GM21717 (cell line): ENCODE measurements at regions not wholly inside any gene's neighbourhood (a gene's known extent, or its start where the extent isn't known, plus 50 kb on each side); places are given as distances from the start of the nearest gene placed in this dataset.
A peak's percentile ranks its signal among the peaks of the same experiment; 100 is the strongest.
"Not testable (repeated sequence)": the region's sequence is repeated elsewhere in the genome, so short reads cannot be mapped to it uniquely, and the experiment has no call there.

Experiments
- ATAC-seq: cut with Tn5 transposase; IDR thresholded peaks from one replicate; pipeline ENCODE4 v1.9.1; 2021; ENCODE audit warnings: mild to moderate bottlenecking, moderate library complexity; ENCODE audit not compliant: unreplicated experiment

DNA sequence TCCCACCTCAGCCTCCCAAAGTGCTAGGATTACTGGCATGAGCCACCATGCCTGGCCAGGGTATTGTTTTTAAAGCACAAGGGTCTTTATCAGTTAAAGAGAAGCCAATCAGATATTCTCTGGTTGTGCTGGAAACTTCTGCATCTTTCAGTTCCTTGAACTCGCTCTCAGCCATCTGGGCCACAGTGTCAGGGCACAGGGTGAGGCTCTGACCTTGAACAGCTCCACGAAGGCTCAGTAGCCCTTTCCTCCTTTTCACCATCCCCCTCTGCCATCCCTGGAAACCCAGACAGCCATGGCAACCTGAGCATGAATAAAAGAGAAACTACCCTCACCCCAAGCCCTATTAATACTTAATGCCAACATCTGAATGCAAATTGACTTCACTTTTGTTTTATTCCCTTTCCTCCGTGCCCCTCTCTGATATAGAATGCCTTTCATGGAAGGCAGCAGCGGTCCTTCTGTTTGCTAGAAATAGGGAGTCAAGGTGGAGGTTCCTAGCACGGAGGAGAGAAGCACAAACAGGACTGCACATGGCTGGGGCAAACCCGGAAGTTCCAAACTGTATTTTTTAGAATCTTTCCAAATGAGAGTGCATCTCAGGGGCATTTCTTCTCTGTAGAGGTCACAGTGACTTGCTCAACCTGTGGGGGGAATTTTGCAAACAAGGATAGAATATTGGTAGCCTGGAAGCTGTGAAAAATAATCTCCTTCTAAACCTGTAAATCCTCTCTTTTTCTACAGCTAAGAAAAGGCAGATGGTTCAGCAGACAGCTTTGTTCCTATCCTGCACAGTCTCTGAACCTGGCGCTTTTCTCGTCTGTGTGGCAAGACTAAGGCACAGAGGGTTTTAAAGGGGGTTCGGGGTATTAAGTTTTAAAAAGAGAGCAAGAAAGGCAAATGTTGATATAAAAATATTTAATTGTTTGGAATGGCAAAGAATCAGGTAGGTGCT is 176.4 kb upstream of the RREB1 start:
- ATAC-seq: no peak

DNA sequence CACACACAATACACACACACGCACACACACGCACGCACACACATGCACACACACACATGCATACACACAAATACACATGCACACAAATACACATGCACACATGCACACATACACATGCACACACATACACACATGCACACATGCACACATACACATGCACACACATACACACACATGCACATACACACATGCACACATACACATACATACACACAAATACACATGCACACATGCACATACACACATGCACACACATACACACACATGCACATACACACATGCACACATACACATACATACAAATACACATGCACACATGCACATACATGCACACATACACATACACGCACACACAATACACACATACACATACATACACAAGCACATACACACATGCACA is 175.4 kb upstream of the RREB1 start:
- ATAC-seq: no peak

DNA sequence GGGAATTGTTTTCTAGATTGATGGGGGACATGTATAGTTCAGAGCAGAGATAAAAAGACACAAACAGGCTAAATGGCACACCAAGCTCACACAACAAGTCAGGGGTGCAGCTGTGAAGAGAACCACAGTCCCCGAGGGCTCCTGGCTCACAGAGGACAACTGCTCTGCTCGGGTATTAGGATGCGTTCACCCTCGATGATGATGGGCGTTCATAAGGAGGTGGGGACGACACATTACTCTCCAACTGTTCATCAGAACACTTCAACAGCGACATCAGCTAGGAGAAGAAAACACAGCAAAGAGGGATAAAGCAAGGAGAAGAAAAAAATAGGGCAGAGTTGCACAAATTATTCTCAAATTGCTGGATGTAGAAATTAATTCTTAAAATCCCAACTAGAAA is 174.8 kb upstream of the RREB1 start:
- no peak for ATAC-seq

DNA sequence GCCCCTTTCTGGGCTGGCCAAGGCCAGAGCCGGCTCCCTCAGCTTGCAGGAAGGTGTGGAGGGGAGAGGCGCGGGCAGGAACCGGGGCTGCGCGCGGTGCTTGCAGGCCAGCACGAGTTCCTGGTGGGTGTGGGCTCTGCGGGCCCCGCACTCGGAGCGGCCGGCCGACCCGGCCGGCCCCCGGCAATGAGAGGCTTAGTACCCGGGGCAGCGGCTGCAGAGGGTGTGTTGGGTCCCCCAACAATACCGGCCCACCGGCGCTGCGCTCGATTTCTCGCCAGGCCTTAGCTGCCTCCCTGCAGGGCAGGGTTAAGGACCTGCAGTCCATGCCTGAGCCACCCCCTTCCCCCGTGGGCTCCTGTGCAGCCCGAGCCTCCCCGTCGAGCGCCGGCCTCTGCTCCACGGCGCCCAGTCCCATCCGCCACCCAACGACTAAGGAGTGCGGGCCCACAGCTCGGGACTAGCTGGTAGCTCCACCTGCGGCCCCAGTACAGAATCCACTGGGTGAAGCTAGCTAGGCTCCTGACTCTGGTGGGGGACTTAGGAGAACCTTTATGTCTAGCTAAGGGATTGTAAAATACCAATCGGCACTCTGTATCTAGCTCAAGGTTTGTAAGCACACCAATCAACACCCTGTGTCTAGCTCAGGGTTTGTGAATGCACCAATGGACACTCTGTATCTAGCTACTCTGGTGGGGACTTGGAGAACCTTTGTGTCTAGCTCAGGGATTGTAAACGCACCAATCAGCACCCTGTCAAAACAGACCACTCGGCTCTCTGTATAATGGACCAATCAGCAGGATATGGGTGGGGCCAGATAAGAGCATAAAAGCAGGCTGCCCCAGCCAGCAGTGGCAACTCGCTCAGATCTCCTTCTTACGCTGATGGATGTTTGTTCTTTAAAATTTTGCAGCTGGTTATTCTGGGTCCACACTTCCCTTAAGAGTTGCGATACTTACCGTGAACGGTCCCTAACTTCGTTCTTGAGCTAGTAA is 167.4 kb upstream of the RREB1 start:
- no peak for ATAC-seq

DNA sequence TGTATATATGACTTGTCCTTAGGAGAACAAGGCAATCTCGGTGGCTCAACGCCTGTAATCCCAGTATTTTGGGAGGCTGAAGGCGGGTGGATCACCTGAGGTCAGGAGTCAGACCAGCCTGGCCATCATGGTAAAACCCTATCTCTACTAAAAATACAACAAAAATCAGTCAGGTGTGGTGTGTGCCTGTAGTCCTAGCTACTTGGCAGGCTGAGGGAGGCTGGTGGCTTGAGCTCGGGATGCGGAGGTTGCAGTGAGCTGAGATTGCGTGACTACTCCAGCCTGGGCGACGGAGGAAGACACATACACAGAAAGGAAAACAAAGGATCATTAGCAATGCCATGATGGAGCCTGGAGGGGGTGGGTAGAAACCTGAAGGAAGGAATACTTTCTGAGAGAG is 166.6 kb upstream of the RREB1 start:
- ATAC-seq: no peak

DNA sequence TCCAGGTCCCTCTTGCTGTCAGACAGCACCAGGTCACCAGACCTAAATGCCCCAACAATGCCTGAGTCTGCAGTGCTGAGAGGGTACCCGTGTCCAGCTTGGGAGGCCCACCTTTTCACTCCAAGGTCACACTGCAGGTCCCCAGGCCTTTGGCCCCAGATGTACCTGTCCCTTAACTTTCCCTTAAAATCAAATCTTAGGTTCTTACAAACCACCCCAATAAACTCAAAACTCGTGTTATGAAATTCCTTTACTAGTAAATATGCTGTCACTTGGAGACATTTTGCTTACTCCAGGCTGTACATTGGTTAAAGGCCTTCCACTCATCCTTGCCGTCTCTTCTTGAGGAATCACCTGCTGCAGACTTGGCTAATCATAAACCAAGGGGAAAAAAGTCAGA is 165.7 kb upstream of the RREB1 start:
- ATAC-seq: no peak

DNA sequence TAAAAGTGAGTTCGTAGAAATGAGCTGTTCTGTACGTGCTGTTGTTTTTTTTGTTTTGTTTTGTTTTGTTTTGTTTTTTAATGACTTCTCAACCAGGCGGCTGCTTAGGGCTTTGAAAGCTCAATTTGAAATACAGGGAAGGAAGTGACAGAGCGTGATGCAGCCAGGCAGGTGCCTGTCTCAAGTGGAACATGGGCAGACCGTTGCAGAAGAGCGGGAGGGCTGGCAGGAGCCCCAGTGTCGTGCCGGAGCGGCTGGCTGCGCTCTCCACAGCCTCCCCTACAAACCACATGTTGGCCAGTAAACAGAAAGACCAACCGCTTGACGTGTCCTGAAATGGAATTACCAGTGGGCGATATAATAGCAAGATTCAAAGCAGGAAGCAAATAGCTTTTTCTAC is 164.9 kb upstream of the RREB1 start:
- ATAC-seq: peak; percentile 63

DNA sequence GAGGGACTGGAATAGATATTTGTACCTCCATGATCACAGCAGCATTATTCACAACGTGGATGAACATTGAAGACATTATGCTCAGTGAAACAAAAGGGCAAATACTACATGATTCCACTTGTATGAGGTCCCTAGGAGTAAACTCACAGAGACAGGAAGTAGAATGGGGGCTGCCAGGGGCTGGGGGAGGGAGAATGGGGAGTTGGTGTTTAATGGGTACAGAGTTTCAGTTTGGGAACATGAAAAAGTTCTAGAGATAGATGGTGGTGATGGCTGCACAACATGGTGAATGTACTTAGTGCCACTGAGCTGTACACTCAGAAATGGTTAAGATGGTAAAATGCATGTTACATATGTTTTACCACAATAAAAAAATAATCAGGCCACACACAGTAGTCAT is 164.3 kb upstream of the RREB1 start:
- no peak for ATAC-seq

DNA sequence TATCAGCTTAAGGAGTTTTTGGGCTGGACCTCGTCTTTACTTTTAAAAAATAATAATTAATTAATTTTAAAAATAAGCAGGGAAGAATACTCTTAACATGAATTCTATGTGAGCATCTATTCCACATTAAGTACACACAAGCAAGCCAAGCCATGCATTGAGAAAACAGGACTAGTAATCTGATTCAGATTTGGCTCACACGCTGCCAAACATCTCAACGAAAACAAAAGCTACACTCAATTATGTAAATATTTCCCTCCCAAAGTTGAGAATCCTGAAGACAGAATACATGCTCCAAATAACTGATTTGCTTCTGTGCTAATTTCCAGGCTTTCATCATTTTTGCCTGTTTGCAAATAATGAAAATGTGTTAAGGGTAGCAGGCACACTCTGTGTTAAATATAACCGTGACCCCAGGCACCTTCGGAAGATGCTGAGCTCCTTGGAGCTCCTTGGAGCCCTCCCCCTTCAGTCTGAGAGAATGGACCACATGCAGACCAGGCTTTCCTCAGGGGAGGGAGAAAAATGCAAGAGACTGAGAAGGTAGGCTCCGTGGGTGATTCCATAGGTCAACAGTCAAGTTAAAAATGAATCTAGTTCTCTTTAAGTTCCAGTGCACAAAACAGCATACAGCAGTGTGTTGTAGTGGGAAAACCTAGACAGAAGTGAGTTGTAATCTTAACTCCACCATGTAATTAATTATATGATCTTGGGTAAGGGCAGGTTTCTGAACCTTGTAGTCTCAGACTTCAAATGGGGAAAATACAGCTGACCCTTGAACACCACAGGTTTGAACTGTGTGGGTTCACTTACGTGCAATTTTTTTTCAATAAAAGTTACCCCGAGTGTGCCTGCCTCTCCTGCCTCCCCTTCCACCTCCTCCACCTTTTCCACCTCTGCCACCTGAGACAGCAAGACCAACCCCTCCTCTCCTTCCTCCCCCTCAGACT is 161.3 kb upstream of the RREB1 start:
- no peak for ATAC-seq

DNA sequence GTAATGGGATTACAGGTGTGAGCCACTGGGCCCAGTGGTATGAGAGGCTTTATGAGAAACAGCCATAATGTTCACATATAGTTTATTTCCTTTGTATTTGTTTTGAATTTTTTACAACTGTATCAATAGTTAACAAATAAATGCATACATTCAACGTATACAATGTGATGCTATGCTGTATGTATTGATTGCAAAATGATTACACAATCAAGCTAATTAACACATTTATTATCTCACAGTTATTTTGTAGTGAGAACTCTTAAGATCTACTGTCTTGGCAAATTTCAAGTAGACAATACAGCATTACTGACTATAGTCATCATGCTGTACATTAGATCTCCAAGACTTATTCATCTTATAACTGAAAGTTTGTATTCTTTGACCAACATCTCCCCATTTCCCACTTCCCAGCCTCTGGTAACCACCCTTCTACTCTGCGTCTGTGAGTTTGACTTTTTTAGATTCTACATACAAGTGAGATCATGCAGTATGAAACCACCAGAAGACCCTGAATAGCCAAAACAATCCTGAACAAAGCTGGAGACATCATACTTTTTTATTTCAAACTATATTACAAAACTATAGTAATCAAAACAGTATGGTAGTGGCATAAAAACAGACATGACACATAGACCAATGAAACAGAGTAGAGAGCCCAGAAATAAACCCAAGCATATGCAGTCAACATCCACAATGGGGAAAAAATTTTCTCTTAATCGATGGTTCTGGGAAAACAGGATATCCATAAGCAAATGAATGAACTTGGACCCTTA is 157.2 kb upstream of the RREB1 start:
- no peak for ATAC-seq

DNA sequence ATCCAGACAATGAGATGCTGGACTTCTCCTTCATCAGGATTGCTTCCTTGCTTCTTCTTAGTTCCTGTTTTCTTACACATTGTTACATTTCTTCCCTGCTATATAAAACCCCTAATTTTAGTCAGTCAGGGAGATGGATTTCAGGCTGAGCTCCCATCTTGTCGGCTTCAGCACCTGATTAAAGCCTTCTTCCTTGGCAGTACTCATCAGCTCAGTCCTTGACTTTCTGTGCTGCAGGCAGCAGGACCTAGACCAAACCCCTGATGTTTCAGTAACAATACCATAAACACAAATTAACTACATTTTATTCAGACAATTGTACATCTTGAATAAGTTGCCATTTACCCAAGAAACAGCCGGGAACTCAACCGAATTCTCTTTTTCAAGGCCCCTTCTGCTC is 156.4 kb upstream of the RREB1 start:
- ATAC-seq: no peak

DNA sequence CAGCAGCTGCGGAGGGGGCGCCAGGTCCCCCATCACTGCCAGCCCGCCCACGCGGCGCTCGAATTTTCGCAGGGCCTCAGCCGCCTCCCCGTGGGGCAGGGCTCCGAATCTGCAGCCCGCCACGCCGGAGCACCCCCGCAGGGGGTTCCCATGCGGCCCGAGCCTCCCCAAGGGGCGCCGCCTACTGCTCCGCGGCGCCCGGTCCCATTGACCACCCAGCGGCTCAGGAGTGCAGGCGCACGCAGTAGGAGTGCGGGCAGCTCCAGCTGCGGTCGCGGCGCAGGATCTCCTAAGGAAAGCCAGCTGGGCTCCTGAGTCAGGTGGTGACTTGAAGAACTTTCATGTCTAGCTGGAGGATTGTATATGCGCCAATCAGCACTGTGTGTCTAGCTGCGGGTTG is 155.3 kb upstream of the RREB1 start:
- no peak for ATAC-seq

DNA sequence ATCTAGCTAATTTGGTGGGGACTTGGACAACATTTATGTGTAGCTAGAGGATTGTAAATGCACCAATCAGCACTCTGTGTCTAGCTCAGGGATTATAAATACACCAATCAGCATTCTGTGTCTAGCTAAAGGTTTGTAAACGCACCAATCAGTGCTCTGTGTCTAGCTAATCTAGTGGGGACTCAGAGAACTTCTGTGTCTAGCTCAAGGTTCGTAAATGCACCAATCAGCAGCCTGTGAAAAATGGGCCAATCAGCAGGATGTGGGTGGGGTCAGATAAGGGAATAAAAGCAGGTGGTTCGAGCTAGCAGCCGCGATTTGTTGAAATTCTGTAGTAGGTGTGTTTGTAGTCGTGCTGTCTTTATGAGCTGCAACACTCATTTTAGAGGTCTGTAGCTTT is 154.8 kb upstream of the RREB1 start:
- not testable (repeated sequence) for ATAC-seq

DNA sequence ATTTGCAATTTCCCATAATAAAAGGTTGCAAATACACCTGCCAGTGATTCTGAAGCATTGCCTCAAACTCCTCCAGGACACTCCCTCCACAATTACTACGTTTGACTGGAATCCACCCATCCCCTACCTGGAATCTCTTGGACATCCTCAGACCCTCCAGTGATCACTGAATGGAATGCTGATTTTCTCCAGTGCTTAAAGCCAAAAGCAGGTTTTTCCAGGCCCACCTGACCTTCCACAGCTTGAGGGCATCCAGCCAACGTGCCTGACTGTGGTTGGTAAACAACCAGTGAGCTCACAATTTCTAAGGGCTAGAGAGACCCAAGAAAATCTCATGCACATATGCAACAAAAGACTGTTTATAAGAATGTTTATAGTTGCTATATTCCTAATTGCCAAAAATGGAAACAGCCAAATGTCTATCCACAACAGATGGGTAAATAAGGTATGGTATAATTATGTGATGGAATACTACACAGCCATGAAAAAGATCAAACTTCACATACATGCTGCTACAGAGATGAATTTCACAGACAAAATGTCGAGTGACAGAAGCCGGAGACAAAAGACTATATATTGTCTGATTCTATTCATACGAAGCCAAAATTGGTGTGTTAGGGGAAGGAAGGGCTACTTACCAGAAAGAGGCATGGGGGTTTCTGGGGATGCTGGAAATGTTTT is 147.1 kb upstream of the RREB1 start:
- no peak for ATAC-seq

DNA sequence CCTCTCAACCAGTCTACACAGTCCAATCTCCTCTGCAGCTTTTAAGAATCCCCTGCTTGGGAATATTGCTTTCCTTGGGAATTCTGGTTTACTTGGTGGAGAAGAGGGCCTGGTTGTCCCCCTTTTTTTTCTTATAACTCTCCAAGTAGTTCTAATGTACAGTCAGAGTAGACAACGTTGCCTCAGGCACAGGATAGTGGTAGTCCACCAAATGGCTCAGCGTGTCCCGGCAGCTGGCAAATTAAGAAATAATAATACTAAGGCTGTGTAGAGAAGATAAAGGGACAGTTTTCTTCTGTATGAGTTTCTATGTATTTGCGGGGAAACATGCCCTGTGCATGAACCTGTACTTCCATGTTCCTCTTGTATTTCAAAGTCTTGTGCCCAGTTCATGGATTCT is 145.7 kb upstream of the RREB1 start:
- ATAC-seq: no peak

DNA sequence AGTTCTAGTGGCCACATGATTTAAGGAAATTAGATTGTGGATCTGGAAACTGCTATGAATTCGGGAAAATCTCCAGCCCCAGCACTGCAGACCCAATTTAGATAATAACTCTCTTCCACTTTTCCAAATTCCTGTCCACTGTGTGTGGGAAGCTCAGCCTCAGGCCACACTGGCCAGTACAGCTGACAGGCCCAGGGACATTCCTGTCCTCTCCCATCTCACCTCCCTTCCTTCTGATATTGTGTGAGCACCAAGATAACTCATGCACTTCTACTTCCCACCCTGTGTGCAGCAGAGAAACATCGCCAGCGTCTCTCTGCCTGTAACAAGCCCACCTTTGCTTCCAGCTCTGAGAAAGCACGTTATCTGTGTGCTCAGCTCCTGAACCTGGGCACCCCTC is 145.1 kb upstream of the RREB1 start:
- ATAC-seq: no peak

DNA sequence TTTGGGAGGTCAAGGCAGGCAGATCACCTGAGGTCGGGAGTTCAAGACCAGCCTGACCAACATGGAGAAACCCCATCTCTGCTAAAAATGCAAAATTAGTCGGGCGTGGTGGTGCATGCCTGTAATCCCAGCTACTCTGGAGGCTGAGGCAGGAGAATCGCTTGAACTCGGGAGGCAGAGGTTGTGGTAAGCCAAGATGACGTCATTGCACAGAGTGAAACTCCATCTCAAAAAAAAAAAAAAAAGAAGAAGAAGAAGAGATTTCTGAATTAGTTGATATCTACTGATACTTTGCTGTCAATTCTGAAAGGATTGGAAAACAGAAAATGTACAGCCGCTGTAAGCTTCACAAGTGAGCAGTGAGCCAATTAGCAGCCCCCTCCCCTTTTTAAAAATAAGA is 144.4 kb upstream of the RREB1 start:
- not testable (repeated sequence) for ATAC-seq

DNA sequence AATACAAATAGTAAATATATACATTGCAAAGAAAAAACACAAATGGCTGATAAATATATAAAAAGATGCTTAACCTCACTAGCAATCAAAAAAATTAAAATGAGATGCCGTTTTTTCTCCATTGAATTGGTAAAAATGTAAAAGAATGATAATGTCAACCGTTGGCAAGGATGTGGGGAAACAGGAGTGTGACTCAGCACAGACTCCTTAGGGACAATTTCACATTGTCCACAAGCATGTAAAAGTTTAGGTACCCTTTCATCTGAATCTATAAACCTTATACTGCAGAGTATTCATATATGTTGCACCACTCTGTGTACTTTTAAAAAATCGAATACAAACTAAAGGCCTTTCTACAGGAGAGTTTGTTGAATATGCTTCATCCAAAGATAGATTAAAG is 143.1 kb upstream of the RREB1 start:
- no peak for ATAC-seq

DNA sequence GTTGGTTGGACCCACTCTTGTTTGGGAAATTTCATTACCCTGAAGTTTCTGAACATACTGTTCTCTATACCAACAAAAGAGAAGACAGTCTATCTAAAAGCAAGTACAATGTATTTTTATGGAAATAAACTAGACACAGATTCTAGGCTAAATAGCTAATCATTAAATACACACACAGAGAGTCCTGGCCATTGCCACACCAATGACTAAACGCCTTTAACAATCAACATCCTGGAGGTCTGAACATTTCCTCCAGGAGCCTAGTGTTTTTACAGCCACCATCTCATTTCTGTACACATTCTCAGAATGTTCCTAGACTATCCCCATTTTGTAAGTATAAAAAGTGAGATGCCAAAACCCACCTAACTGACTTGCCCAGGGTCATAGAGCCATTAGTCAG is 141.6 kb upstream of the RREB1 start:
- ATAC-seq: no peak
